GM23338 (cell line): ENCODE measurements at regions not wholly inside any gene's neighbourhood (a gene's known extent, or its start where the extent isn't known, plus 50 kb on each side); places are given as distances from the start of the nearest gene placed in this dataset.

Source experiments
- ATAC-seq: fragments of 200-7000 bp; cut with Tn5 transposase; 3 replicates; pipeline ENCODE4 v1.9.1; 2020
- DNase-seq: peaks from one replicate; pipeline ENCODE4 v3.0.0-alpha.2; 2015; ENCODE audit warnings: low spot score
- H2AFZ ChIP-seq: fragments of 200-600 bp; sonication (generic); 2 replicates; pipeline ENCODE4 v1.8.0; 2016; ENCODE audit warnings: antibody characterized with exemption, mild to moderate bottlenecking, moderate library complexity
- H3F3A ChIP-seq: fragments of 200-600 bp; sonication (generic); replicated peaks from 2 replicates; pipeline ENCODE4 v1.8.0; 2017; ENCODE audit warnings: antibody characterized with exemption, mixed run types, low read depth
- H3K27ac ChIP-seq: fragments of 200-600 bp; sonication (generic); 2 replicates; pipeline ENCODE4 v1.6.1; 2016; ENCODE audit warnings: low read depth
- H3K27me3 ChIP-seq: fragments of 200-600 bp; sonication (generic); 2 replicates; pipeline ENCODE4 v1.8.0; 2016; ENCODE audit warnings: mild to moderate bottlenecking, mixed run types, moderate library complexity; ENCODE audit not compliant: insufficient read depth
- H3K36me3 ChIP-seq: fragments of 200-600 bp; sonication (generic); 2 replicates; pipeline ENCODE4 v1.8.0; 2016; ENCODE audit warnings: mild to moderate bottlenecking; ENCODE audit not compliant: insufficient read depth
- H3K4me1 ChIP-seq: fragments of 200-600 bp; sonication (generic); 2 replicates; pipeline ENCODE4 v1.8.0; 2016; ENCODE audit warnings: mild to moderate bottlenecking, moderate library complexity; ENCODE audit not compliant: insufficient read depth
- H3K4me2 ChIP-seq: fragments of 200-600 bp; sonication (generic); 2 replicates; pipeline ENCODE4 v1.7.1; 2017; ENCODE audit warnings: mixed run types
- H3K4me3 ChIP-seq: fragments of 200-600 bp; sonication (generic); 2 replicates; pipeline ENCODE4 v1.6.1; 2016; ENCODE audit warnings: mixed run types
- H3K79me2 ChIP-seq: fragments of 200-600 bp; sonication (generic); replicated peaks from 2 replicates; pipeline ENCODE4 v1.8.0; 2017; ENCODE audit warnings: mild to moderate bottlenecking; ENCODE audit not compliant: insufficient read depth
- H3K9me2 ChIP-seq: fragments of 200-600 bp; sonication (generic); 2 replicates; pipeline ENCODE4 v1.8.0; 2017; ENCODE audit not compliant: insufficient read depth
- H4K20me1 ChIP-seq: fragments of 200-600 bp; sonication (generic); replicated peaks from 2 replicates; pipeline ENCODE4 v1.8.0; 2017; ENCODE audit warnings: mild to moderate bottlenecking; ENCODE audit not compliant: insufficient read depth
- H3K27ac Mint-ChIP-seq: 2 replicates; pipeline ENCODE4 v1.8.0; 2020; ENCODE audit warnings: inconsistent platforms, mild to moderate bottlenecking, moderate library complexity, mixed read lengths
- H3K27me3 Mint-ChIP-seq: 3 replicates; pipeline ENCODE4 v1.8.0; 2022; ENCODE audit warnings: low read depth, mild to moderate bottlenecking, moderate library complexity, mixed read lengths, inconsistent platforms; ENCODE audit not compliant: insufficient read depth, poor library complexity
- H3K36me3 Mint-ChIP-seq: 3 replicates; pipeline ENCODE4 v1.8.0; 2021; ENCODE audit warnings: low read depth, mild to moderate bottlenecking, inconsistent platforms, moderate library complexity, mixed read lengths
- H3K4me1 Mint-ChIP-seq: 3 replicates; pipeline ENCODE4 v1.8.0; 2020; ENCODE audit warnings: mild to moderate bottlenecking, inconsistent platforms, mixed read lengths
- H3K4me3 Mint-ChIP-seq: 3 replicates; pipeline ENCODE4 v1.8.0; 2021; ENCODE audit warnings: moderate library complexity, mild to moderate bottlenecking, inconsistent platforms, mixed read lengths
- H3K9me3 Mint-ChIP-seq: 3 replicates; pipeline ENCODE4 v1.8.0; 2020; ENCODE audit warnings: moderate library complexity, mild to moderate bottlenecking, inconsistent platforms, mixed read lengths
- CREB1 ChIP-seq: fragments of 250-450 bp; sonication (Bioruptor Pico); IDR thresholded peaks from 2 replicates; pipeline ENCODE4 v1.5.0; 2020; ENCODE audit warnings: low read depth, mild to moderate bottlenecking, moderate library complexity
- EZH2phosphoT487 ChIP-seq: fragments of 200-600 bp; sonication (generic); IDR thresholded peaks from one replicate; pipeline ENCODE4 v1.8.1; 2018; ENCODE audit warnings: antibody characterized with exemption; ENCODE audit not compliant: unreplicated experiment
- JUNB ChIP-seq: IDR thresholded peaks from one replicate; pipeline ENCODE4 v1.6.1; 2016; ENCODE audit warnings: antibody characterized with exemption; ENCODE audit not compliant: unreplicated experiment
- NANOG ChIP-seq: IDR thresholded peaks from 2 replicates; pipeline ENCODE4 v1.6.1; 2016; ENCODE audit warnings: antibody characterized with exemption, borderline replicate concordance
- POLR2AphosphoS5 ChIP-seq: IDR thresholded peaks from 2 replicates; pipeline ENCODE4 v1.6.1; 2016; ENCODE audit warnings: antibody characterized with exemption, low read depth
- STAT1 ChIP-seq: IDR thresholded peaks from one replicate; pipeline ENCODE4 v1.6.1; 2016; ENCODE audit warnings: antibody characterized with exemption; ENCODE audit not compliant: unreplicated experiment
- ZNF114 ChIP-seq: fragments of 250-450 bp; sonication (Bioruptor Pico); IDR thresholded peaks from 2 replicates; pipeline ENCODE4 v1.5.0; 2020; ENCODE audit warnings: mild to moderate bottlenecking, moderate library complexity
- ZNF331 ChIP-seq: fragments of 250-450 bp; sonication (Bioruptor Pico); IDR thresholded peaks from 2 replicates; pipeline ENCODE4 v1.5.0; 2020; ENCODE audit warnings: low read depth, mild to moderate bottlenecking, moderate library complexity
- TF ChIP-seq, protein P1 (sequence below): IDR thresholded peaks from 2 replicates; pipeline ENCODE4 v1.6.1; 2016; ENCODE audit warnings: antibody characterized with exemption
- TF ChIP-seq, protein P2 (sequence below): fragments of 250-450 bp; sonication (Bioruptor Pico); IDR thresholded peaks from 2 replicates; pipeline ENCODE4 v1.5.0; 2020; ENCODE audit warnings: mild to moderate bottlenecking, moderate library complexity

DNA sequence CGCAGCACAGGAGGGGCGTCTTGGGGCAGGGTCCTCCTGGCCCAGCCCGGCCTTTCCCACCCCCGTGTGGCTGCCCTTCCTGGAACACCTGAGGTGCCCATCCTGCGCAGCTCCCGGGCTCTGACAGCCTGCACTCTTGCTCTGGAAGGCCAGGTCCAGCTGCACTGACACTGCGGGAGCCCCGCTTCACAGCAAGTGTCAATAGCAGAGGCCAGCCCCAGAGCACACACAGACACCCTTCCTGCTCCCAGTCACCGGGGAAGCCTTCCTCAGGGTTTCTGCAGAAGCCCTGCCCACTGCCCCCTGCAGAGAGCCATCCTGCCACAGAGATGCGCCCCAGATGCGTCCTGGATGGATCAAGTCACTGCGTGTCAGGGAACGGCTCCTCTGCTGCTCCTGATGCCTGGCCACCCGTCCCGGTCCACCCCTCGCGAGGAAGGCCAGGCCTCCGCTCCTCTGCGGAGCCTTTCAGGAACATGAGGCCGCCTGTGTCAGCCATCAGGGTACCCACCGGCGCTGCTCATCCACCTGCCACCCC lies 519.2 kb upstream of the MYT1L start:
- Histone ChIP-seq H3K4me1 (no peaks in the 10 kb centered on the region), H3K4me2 (no peak overlapping the region)

More for the DNA sequence above, 519.2 kb upstream of the MYT1L start:
- peaks cover 12% of the 10 kb centered on the region; the same call in 1 of the 3 replicates for H3K4me1 Mint-ChIP-seq
- H3K9me3 Mint-ChIP-seq, result no peaks in the 10 kb centered on the region
- H4K20me1 ChIP-seq, result no peaks in the 10 kb centered on the region
- no peaks in the 10 kb centered on the region; the same call in 1 of the 2 replicates for H3F3A ChIP-seq
- ATAC-seq (no peak), DNase-seq (no peak)
- peaks cover 9% of the 10 kb centered on the region; the same call in 1 of the 2 replicates for H3K9me2 ChIP-seq
- no peaks in the 10 kb centered on the region for H3K36me3 ChIP-seq
- no peak overlapping the region for H3K4me3 Mint-ChIP-seq
- no peak overlapping the region for H3K27ac ChIP-seq
- no peaks in the 10 kb centered on the region for H3K36me3 Mint-ChIP-seq
- no peak for TF ChIP-seq STAT1
- TF ChIP-seq CREB1 (CRISPR knock-in tag), result no peak
- no peak for TF ChIP-seq POLR2AphosphoS5
- no peak for TF ChIP-seq NANOG
- no peak for TF ChIP-seq ZNF114 (CRISPR knock-in tag)
- TF ChIP-seq, protein P1, sequence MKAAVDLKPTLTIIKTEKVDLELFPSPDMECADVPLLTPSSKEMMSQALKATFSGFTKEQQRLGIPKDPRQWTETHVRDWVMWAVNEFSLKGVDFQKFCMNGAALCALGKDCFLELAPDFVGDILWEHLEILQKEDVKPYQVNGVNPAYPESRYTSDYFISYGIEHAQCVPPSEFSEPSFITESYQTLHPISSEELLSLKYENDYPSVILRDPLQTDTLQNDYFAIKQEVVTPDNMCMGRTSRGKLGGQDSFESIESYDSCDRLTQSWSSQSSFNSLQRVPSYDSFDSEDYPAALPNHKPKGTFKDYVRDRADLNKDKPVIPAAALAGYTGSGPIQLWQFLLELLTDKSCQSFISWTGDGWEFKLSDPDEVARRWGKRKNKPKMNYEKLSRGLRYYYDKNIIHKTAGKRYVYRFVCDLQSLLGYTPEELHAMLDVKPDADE, result no peak
- TF ChIP-seq, protein P2, sequence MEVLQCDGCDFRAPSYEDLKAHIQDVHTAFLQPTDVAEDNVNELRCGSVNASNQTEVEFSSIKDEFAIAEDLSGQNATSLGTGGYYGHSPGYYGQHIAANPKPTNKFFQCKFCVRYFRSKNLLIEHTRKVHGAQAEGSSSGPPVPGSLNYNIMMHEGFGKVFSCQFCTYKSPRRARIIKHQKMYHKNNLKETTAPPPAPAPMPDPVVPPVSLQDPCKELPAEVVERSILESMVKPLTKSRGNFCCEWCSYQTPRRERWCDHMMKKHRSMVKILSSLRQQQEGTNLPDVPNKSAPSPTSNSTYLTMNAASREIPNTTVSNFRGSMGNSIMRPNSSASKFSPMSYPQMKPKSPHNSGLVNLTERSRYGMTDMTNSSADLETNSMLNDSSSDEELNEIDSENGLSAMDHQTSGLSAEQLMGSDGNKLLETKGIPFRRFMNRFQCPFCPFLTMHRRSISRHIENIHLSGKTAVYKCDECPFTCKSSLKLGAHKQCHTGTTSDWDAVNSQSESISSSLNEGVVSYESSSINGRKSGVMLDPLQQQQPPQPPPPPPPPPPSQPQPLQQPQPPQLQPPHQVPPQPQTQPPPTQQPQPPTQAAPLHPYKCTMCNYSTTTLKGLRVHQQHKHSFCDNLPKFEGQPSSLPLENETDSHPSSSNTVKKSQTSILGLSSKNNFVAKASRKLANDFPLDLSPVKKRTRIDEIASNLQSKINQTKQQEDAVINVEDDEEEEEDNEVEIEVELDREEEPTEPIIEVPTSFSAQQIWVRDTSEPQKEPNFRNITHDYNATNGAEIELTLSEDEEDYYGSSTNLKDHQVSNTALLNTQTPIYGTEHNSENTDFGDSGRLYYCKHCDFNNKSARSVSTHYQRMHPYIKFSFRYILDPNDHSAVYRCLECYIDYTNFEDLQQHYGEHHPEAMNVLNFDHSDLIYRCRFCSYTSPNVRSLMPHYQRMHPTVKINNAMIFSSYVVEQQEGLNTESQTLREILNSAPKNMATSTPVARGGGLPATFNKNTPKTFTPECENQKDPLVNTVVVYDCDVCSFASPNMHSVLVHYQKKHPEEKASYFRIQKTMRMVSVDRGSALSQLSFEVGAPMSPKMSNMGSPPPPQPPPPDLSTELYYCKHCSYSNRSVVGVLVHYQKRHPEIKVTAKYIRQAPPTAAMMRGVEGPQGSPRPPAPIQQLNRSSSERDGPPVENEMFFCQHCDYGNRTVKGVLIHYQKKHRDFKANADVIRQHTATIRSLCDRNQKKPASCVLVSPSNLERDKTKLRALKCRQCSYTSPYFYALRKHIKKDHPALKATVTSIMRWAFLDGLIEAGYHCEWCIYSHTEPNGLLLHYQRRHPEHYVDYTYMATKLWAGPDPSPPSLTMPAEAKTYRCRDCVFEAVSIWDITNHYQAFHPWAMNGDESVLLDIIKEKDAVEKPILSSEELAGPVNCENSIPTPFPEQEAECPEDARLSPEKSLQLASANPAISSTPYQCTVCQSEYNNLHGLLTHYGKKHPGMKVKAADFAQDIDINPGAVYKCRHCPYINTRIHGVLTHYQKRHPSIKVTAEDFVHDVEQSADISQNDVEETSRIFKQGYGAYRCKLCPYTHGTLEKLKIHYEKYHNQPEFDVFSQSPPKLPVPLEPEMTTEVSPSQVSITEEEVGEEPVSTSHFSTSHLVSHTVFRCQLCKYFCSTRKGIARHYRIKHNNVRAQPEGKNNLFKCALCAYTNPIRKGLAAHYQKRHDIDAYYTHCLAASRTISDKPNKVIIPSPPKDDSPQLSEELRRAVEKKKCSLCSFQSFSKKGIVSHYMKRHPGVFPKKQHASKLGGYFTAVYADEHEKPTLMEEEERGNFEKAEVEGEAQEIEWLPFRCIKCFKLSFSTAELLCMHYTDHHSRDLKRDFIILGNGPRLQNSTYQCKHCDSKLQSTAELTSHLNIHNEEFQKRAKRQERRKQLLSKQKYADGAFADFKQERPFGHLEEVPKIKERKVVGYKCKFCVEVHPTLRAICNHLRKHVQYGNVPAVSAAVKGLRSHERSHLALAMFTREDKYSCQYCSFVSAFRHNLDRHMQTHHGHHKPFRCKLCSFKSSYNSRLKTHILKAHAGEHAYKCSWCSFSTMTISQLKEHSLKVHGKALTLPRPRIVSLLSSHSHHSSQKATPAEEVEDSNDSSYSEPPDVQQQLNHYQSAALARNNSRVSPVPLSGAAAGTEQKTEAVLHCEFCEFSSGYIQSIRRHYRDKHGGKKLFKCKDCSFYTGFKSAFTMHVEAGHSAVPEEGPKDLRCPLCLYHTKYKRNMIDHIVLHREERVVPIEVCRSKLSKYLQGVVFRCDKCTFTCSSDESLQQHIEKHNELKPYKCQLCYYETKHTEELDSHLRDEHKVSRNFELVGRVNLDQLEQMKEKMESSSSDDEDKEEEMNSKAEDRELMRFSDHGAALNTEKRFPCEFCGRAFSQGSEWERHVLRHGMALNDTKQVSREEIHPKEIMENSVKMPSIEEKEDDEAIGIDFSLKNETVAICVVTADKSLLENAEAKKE, result no peak
- TF ChIP-seq ZNF331 (CRISPR knock-in tag), result no peak
- no peak for TF ChIP-seq EZH2phosphoT487
- no peak for TF ChIP-seq JUNB
- no peaks in the 10 kb centered on the region for H3K79me2 ChIP-seq
- H2AFZ ChIP-seq, result no peak overlapping the region
- peaks cover 7% of the 10 kb centered on the region for H3K27me3 Mint-ChIP-seq
- H3K4me3 ChIP-seq, result no peak overlapping the region
- H3K27ac Mint-ChIP-seq, result no peak overlapping the region
- H3K27me3 ChIP-seq, result no peaks in the 10 kb centered on the region
